Ovary (tissue), 3 donors: ENCODE measurements at regions not wholly inside any gene's neighbourhood (a gene's known extent, or its start where the extent isn't known, plus 50 kb on each side); places are given as distances from the start of the nearest gene placed in this dataset.

ENCODE experiments used
- CTCF ChIP-seq, 3 donors: fragments of 450-650 bp in 2 of 3; fragments of 200-600 bp in 1 of 3; IDR thresholded peaks; one replicate each; pipeline versions ENCODE4 v1.5.1 to v1.8.0; 2016 to 2022; ENCODE audit warnings: antibody characterized with exemption in 3 of 3, mild to moderate bottlenecking in 1 of 3
- EP300 ChIP-seq: sonication (generic); formaldehyde crosslinking; IDR thresholded peaks from one replicate; pipeline ENCODE4 v1.6.1; 2017; ENCODE audit warnings: antibody characterized with exemption
- POLR2A ChIP-seq: fragments of 450-650 bp; IDR thresholded peaks from one replicate; pipeline ENCODE4 v1.6.1; 2017; ENCODE audit warnings: antibody characterized with exemption, mild to moderate bottlenecking, moderate library complexity
- donor health status: DM: no; HTN: no; CAD: no.

- no peak for TF ChIP-seq CTCF (IDR thresholded peaks at IDR 0.05)
- TF ChIP-seq POLR2A, result no peak
- no peak for TF ChIP-seq EP300
Measured at GRCh38 chr18:61274416-61274960, 58.7 kb upstream of the CDH20 start.
